H1 (cell line): ENCODE measurements at regions not wholly inside any gene's neighbourhood (a gene's known extent, or its start where the extent isn't known, plus 50 kb on each side); places are given as distances from the start of the nearest gene placed in this dataset.

Experiments used
- CTCF ChIA-PET: fragments of 300-600 bp; sonication (Branson Sonifier 250); formaldehyde crosslinking; loops from one replicate; lab custom pipeline; 2021; ENCODE audit not compliant: partially characterized antibody; lab: Charles Lee
- POLR2A ChIA-PET: fragments of 300-600 bp; sonication (Branson Sonifier 250); formaldehyde crosslinking; loops from one replicate; lab custom pipeline; 2021; ENCODE audit warnings: inconsistent platforms; ENCODE audit not compliant: partially characterized antibody; lab: Charles Lee
- DNase-seq, 2 experiments: peaks; one replicate each; pipeline versions ENCODE4 v3.0.0 to v3.0.0-alpha.2; 2010 to 2022; ENCODE audit warnings: low spot score in 2 of 2, low read depth in 1 of 2, mixed read lengths in 1 of 2
- FAIRE-seq: peaks from 2 replicates; lab custom pipeline; 2011; peaks lifted over from hg19 to GRCh38; lab: Jason Lieb, UNC
- H2AFZ ChIP-seq: 2 replicates; pipeline ENCODE4 v1.8.1; 2012; ENCODE audit warnings: low read length, inconsistent platforms
- H2AK5ac ChIP-seq: 2 replicates; pipeline ENCODE4 v1.6.1; 2013; ENCODE audit warnings: low read depth, low read length
- H2BK120ac ChIP-seq: replicated peaks from 2 replicates; pipeline ENCODE3; 2013; ENCODE audit warnings: low read depth, low read length, inconsistent platforms
- H2BK12ac ChIP-seq: 2 replicates; pipeline ENCODE4 v1.6.1; 2013; ENCODE audit warnings: low read depth, low read length
- H2BK15ac ChIP-seq: 2 replicates; pipeline ENCODE4 v1.6.1; 2013; ENCODE audit warnings: low read length
- H2BK20ac ChIP-seq: 2 replicates; pipeline ENCODE4 v1.6.1; 2013; ENCODE audit warnings: low read length
- H2BK5ac ChIP-seq: 2 replicates; pipeline ENCODE4 v1.6.1; 2013; ENCODE audit warnings: low read depth, low read length
- H3K14ac ChIP-seq: 2 replicates; pipeline ENCODE4 v1.6.1; 2013; ENCODE audit warnings: inconsistent platforms; ENCODE audit not compliant: insufficient read length
- H3K18ac ChIP-seq: 2 replicates; pipeline ENCODE4 v1.6.1; 2013; ENCODE audit warnings: low read length; ENCODE audit errors: extremely low read depth
- H3K23ac ChIP-seq: 2 replicates; pipeline ENCODE4 v1.6.1; 2013; ENCODE audit warnings: inconsistent platforms; ENCODE audit not compliant: insufficient read length
- H3K23me2 ChIP-seq: 2 replicates; pipeline ENCODE4 v1.6.1; 2013; ENCODE audit warnings: low read depth, low read length
- H3K27ac ChIP-seq: 2 replicates; pipeline ENCODE4 v1.6.1; 2011; ENCODE audit warnings: low read depth, low read length, inconsistent platforms
- H3K27me3 ChIP-seq, 4 experiments: replicated peaks in 1 of 4; 1 replicate in 1 of 4; 2 replicates in 3 of 4; pipeline versions ENCODE4 v1.6.1 to v1.8.1; 2011 to 2013; ENCODE audit warnings: low read length in 3 of 4, mild to moderate bottlenecking in 3 of 4, inconsistent platforms in 2 of 4, mixed read lengths in 2 of 4, moderate library complexity in 1 of 4; ENCODE audit not compliant: control insufficient read depth in 3 of 4, insufficient read depth in 3 of 4; ENCODE audit errors: extremely low read depth in 1 of 4
- H3K36me3 ChIP-seq, 4 experiments: 2 replicates each; pipeline versions ENCODE4 v1.6.1 to v1.8.1; 2011 to 2013; ENCODE audit warnings: mild to moderate bottlenecking in 4 of 4, low read length in 3 of 4, moderate library complexity in 2 of 4, control low read depth in 1 of 4, inconsistent platforms in 1 of 4; ENCODE audit not compliant: insufficient read depth in 4 of 4, control insufficient read depth in 2 of 4
- H3K4ac ChIP-seq: replicated peaks from 2 replicates; pipeline ENCODE3; 2013; ENCODE audit warnings: low read length, low read depth, mixed read lengths, inconsistent platforms; ENCODE audit not compliant: insufficient read length
- H3K4me1 ChIP-seq, 4 experiments: replicated peaks in 1 of 4; 1 replicate in 1 of 4; 2 replicates in 3 of 4; pipeline versions ENCODE4 v1.6.1 to v1.8.1; 2011 to 2013; ENCODE audit warnings: low read length in 3 of 4, inconsistent platforms in 2 of 4, mixed read lengths in 1 of 4; ENCODE audit not compliant: insufficient read depth in 4 of 4, control insufficient read depth in 3 of 4
- H3K4me2 ChIP-seq, 2 experiments: 2 replicates each; pipeline versions ENCODE4 v1.6.1 to v1.8.1; 2011 to 2013; ENCODE audit warnings: low read depth in 2 of 2, low read length in 2 of 2, control low read depth in 1 of 2, inconsistent platforms in 1 of 2, mild to moderate bottlenecking in 1 of 2; ENCODE audit not compliant: insufficient read depth in 1 of 2
- H3K4me3 ChIP-seq, 4 experiments: fragments of 200-600, 300-600 bp in 1 of 4; sonication (generic), shearing (Covaris generic), sonication (Bioruptor Twin) in 1 of 4; 2 replicates each; pipeline versions ENCODE4 v1.5.1 to v1.8.1; 2011 to 2016; ENCODE audit warnings: low read length in 4 of 4, low read depth in 3 of 4, control low read depth in 2 of 4, inconsistent platforms in 2 of 4, mild to moderate bottlenecking in 2 of 4, mixed read lengths in 1 of 4, moderate library complexity in 1 of 4; ENCODE audit not compliant: insufficient read depth in 2 of 4; ENCODE audit errors: extremely low read depth in 1 of 4
- H3K56ac ChIP-seq: replicated peaks from 2 replicates; pipeline ENCODE3; 2013; ENCODE audit warnings: low read depth, mild to moderate bottlenecking, mixed read lengths, low read length, inconsistent platforms; ENCODE audit not compliant: insufficient read length
- H3K79me1 ChIP-seq: 2 replicates; pipeline ENCODE4 v1.6.1; 2013; ENCODE audit warnings: low read depth, low read length, control low read depth
- H3K79me2 ChIP-seq, 2 experiments: 2 replicates each; pipeline versions ENCODE4 v1.6.1 to v1.8.1; 2012 to 2013; ENCODE audit warnings: low read length in 2 of 2, mild to moderate bottlenecking in 2 of 2, inconsistent platforms in 1 of 2; ENCODE audit not compliant: insufficient read depth in 2 of 2, control insufficient read depth in 1 of 2
- H3K9ac ChIP-seq, 4 experiments: replicated peaks in 1 of 4; 1 replicate in 1 of 4; 2 replicates in 3 of 4; pipeline versions ENCODE4 v1.6.1 to v1.8.1; 2011 to 2013; ENCODE audit warnings: low read depth in 3 of 4, low read length in 3 of 4, control low read depth in 2 of 4, mild to moderate bottlenecking in 2 of 4, moderate library complexity in 2 of 4, inconsistent platforms in 1 of 4; ENCODE audit errors: extremely low read depth in 1 of 4
- H3K9me3 ChIP-seq, 2 experiments: 2 replicates each; pipeline versions ENCODE4 v1.6.1 to v1.8.1; 2012 to 2013; ENCODE audit warnings: mild to moderate bottlenecking in 2 of 2, moderate library complexity in 2 of 2, control low read depth in 1 of 2, inconsistent platforms in 1 of 2, low read depth in 1 of 2, low read length in 1 of 2, mixed read lengths in 1 of 2; ENCODE audit not compliant: insufficient read depth in 2 of 2
- H4K20me1 ChIP-seq, 2 experiments: replicated peaks in 1 of 2; 2 replicates each; pipeline versions ENCODE3 to v1.8.1; 2011 to 2013; ENCODE audit warnings: inconsistent platforms in 2 of 2, low read length in 2 of 2, mild to moderate bottlenecking in 1 of 2; ENCODE audit not compliant: insufficient read depth in 2 of 2, control insufficient read depth in 1 of 2
- H4K5ac ChIP-seq: 2 replicates; pipeline ENCODE4 v1.6.1; 2013; ENCODE audit warnings: low read length, low read depth, mixed read lengths, inconsistent platforms; ENCODE audit not compliant: insufficient read length
- H4K8ac ChIP-seq: 2 replicates; pipeline ENCODE4 v1.8.0; 2013; ENCODE audit warnings: mild to moderate bottlenecking, moderate library complexity, low read length, inconsistent platforms; ENCODE audit not compliant: insufficient read depth; ENCODE audit errors: extremely low read depth
- H4K91ac ChIP-seq: replicated peaks from 2 replicates; pipeline ENCODE3; 2013; ENCODE audit warnings: low read length, mixed read lengths, inconsistent platforms; ENCODE audit not compliant: insufficient read length
- FOSL1 ChIP-seq: IDR thresholded peaks from 2 replicates; pipeline ENCODE4 v1.6.1; 2011; ENCODE audit warnings: mild to moderate bottlenecking, low read depth, low read length, moderate library complexity; ENCODE audit not compliant: insufficient read depth
- HDAC2 ChIP-seq, 2 experiments: fragments of 300-600 bp in 1 of 2; sonication (generic) in 1 of 2; IDR thresholded peaks; 2 replicates each; pipeline ENCODE4 v1.6.1; 2011 to 2012; ENCODE audit warnings: low read depth in 2 of 2, low read length in 2 of 2, mild to moderate bottlenecking in 2 of 2, moderate library complexity in 2 of 2, borderline replicate concordance in 1 of 2, inconsistent platforms in 1 of 2
- MAFK ChIP-seq: IDR thresholded peaks from 2 replicates; pipeline ENCODE4 v1.6.1; 2012; ENCODE audit warnings: low read depth, mild to moderate bottlenecking, improper control_type of control experiment, low read length
- PHF8 ChIP-seq: fragments of 200-600 bp; sonication (generic); conservative IDR thresholded peaks from 2 replicates; pipeline ENCODE4 v1.7.1; 2012; ENCODE audit warnings: low read depth, mild to moderate bottlenecking, inconsistent platforms, low read length, moderate library complexity
- WGBS, 2 experiments: shearing (Covaris generic) in 1 of 2; methylation state at CpG; one replicate each; pipeline versions ENCODE4 v1.1.6 to v1.1.7; 2013 to 2015; ENCODE audit warnings: low lambda C conversion rate in 2 of 2, mixed read lengths in 2 of 2, inconsistent platforms in 1 of 2, low coverage in 1 of 2, missing lambda C conversion rate in 1 of 2; ENCODE audit not compliant: insufficient replicate concordance in 2 of 2, insufficient coverage in 1 of 2, insufficient read length in 1 of 2; ENCODE audit errors: extremely low coverage in 1 of 2, missing lambda C conversion rate in 1 of 2; 5-methylcytosine and 5-hydroxymethylcytosine counted together

DNA sequence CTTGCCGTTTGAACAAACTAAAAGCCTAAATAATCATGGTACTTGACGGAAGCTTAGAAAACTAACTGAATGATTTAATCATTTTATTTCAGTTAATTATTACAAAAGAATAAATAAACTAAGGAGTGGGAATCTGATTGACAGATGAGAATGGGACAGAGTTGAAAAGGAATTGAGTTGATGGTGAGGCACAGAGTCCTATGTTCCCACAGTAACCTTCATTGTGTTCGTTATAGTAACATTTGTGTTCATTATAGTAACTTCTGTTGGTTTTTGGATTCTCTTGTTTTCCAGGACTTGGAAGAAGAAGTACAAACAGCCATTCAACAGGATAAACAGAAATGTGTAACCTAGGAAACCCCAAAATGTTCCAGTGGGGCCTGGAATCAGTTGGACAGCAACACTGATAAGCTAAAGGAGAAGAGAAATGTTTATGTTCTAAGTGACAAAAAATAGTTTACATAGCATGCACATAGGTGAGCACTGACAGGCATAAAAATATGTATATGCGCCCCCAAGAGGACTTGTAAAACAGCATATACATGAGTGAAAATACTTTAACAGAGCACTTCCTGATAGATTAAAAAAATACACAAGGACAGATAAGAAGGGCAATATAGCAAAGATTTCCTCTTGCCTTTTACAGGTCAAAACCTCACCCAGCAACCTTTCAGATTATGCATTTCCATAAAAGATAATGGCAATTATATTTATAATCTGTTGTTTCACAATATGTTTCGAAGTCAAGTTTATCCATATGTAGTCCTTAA, 218.6 kb upstream of the HTR2C start:
- CTCF ChIA-PET = no interaction called here
- Histone ChIP-seq H3K9ac (no peak overlapping the region), H3K27ac (no peak overlapping the region), H3K23me2 (peaks cover 2% of the 10 kb centered on the region; the same call in 1 of the 2 replicates), H3K4me3 (no peak overlapping the region), H4K5ac (no peak overlapping the region), H2AFZ (no peak overlapping the region), H3K4ac (no peak overlapping the region), H2BK15ac (no peak overlapping the region), H4K91ac (no peak overlapping the region), H3K4me1 (peaks cover 0 to 2% (median 0%) of the 10 kb centered on the region in 4 experiments; a peak in 2 of 7 replicates), H3K14ac (no peak overlapping the region), H3K27me3 (no peaks in the 10 kb centered on the region), H4K20me1 (no peaks in the 10 kb centered on the region), H3K79me1 (no peaks in the 10 kb centered on the region), H3K79me2 (no peaks in the 10 kb centered on the region), H2BK120ac (no peak overlapping the region), H3K9me3 (no peaks in the 10 kb centered on the region), H3K4me2 (no peak overlapping the region), H3K56ac (no peak overlapping the region), H2BK5ac (no peak overlapping the region), H2AK5ac (no peak overlapping the region), H3K36me3 (no peaks in the 10 kb centered on the region), H2BK12ac (no peak overlapping the region), H3K18ac (no peak overlapping the region), H2BK20ac (no peak overlapping the region), H3K23ac (no peak overlapping the region), H4K8ac (no peak overlapping the region)
- FAIRE-seq (no peak), DNase-seq (no peak)
- TF ChIP-seq FOSL1 (no peak), PHF8 (no peak), MAFK (no peak), HDAC2 (IDR thresholded peaks at IDR 0.05; ENCODE audit: borderline replicate concordance in 1 of 2, low read depth in 2 of 2, low read length in 2 of 2) (no peak)
- POLR2A ChIA-PET = no interaction called here
- WGBS, 2 experiments = 86% methylated on average over 5 of the region's 5 CpGs; no CpG with 5 or more reads in 1 of the 2 experiments
